SIG-M5 treated with dmso at 0.1 percent for 504 hours (cell line): ENCODE measurements at regions not wholly inside any gene's neighbourhood (a gene's known extent, or its start where the extent isn't known, plus 50 kb on each side); places are given as distances from the start of the nearest gene placed in this dataset.

Source experiments
- DNase-seq: peaks from one replicate; lab custom pipeline; 2025; ENCODE audit not compliant: unreplicated experiment; lab: John Stamatoyannopoulos, UW

DNA sequence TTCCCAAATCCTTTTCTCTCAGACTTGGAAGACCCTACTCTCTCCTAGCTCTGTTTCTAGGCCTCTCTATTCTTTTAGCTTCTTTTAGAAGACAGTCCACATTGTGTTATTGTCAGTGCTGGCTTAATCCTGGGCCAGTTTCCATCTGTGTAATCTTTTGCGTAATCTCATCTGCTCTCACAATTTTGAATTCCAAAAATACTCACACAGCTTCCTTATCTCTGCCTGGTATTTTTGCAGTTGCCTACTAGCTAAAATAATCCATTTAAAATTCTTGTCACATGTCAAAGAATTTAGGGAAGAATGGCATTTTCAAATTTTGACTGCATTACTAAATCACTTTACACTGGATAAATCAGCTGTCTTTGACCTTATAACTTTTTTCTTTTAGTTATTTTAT is 200.6 kb upstream of the MEX3C start:
- DNase-seq, result peak; percentile 70

DNA sequence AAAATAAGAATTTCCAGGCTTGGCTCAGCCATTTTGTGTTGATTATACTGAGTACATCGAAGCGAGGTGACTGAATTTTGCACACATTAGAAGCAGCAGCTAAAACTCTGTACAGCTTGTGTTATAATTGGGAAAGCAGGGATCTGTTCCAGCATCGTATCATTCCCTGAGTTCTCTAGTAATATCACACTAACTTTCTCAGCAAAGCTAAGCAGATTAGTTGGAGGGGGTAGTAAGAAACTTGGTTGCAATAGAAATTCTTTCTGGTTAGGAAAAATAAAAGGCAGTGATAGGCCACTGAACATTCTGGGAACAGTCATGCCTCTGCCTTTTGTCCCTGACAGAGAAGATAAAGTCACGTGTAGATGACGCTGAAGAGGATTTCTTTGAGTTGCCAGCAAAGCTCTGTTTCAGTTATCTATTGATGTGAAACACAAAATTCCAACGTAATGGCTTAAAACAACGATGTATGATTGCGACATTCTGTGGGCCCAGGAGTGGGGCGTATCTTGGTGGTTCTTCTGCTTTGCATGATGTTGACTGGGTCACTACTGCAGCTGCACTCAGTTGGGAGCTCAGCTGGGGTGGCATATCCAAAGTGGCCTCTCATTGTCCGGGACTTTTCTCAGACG is 202.1 kb upstream of the MEX3C start:
- DNase-seq, result no peak

DNA sequence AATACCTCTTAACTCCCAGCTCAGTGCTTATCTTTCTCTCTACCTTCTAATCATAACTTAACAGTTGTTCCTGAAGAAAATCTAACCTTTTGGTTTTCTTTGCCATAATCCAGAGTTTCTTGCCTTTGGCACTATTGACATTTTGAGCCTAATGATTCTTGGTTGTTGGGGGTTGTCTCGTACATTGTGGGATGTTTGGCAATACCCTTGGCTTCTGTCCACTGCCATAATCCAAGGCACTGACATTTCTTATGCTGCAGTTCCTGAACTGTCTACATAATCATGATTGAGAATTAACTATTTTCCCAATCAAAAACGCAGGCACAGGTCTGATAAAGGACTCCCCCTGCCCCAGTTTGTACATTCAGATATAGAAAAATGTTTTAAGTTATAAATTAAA is 203.2 kb upstream of the MEX3C start:
- no peak for DNase-seq

DNA sequence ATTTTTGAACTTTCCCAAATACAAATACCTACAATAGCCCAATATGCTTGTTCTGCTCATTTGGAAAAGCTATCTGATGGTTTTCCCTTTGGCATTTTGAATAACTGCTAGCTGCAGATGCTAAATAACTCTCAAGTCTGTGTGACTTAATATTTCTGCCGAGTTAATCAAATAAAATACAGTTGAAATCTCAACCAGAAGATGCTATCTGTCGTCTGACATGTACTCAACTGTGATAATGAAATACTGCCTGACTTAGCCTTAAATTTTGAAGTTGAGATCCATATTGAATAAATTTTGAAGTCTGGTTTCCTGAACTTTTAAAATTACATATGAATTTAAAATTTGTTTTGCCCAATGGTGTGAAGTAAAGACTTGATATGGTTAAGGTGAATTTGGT is 204.4 kb upstream of the MEX3C start:
- no peak for DNase-seq

DNA sequence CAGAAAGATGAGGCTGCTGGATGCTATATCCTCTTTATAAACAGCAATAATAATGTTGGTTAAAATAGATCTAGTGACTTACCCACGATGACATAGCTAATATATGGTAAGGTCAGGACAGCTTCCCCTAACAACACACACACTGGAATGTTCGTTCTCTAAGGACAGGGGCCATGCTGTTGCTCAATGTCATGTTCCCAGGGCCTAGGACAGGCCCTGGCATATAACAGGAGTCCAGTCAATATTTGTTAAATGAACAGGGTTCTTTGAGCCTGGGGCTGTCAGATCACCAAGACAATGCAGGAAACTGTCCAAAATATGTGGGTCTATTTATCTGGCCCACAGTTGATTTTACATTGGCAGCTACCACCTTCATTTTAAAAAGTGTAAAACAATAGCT is 207.1 kb upstream of the MEX3C start:
- no peak for DNase-seq

DNA sequence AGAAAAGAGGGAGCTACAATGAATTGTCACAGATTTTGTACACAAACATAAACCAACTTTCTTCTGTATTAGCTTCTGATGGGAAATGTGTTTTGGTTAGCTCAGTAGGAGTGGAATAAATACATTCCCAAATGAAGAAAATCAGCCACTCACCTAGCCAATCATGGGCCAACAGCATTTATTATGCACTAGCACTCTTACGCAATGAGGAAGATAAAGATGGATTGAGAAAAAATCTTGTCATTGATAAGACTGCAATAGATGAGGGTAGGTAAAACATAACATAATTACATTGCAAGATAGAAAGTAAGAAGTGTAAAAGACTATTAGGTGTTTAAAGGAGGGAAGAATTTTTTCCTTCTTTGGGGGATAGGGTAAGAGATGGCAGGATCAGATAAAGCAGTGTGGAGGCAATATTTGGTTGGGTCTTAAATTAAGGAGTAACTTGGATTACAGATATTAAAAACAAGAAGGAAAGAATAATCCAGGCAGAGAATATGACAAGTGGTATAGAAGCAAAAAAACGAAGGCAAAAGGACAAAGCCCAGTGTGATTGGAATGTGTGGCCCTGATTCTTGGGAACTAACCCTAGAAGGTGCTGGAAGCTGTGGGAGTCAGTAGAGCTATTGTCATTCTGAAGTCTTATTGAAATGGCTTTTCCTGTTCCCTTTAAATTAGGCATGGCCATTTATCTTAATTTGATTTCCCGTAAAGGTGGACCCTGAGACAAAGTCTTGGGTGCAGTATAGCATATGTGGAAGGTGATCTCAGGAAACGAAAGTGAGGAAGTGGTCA is 208.4 kb upstream of the MEX3C start:
- DNase-seq, result no peak

DNA sequence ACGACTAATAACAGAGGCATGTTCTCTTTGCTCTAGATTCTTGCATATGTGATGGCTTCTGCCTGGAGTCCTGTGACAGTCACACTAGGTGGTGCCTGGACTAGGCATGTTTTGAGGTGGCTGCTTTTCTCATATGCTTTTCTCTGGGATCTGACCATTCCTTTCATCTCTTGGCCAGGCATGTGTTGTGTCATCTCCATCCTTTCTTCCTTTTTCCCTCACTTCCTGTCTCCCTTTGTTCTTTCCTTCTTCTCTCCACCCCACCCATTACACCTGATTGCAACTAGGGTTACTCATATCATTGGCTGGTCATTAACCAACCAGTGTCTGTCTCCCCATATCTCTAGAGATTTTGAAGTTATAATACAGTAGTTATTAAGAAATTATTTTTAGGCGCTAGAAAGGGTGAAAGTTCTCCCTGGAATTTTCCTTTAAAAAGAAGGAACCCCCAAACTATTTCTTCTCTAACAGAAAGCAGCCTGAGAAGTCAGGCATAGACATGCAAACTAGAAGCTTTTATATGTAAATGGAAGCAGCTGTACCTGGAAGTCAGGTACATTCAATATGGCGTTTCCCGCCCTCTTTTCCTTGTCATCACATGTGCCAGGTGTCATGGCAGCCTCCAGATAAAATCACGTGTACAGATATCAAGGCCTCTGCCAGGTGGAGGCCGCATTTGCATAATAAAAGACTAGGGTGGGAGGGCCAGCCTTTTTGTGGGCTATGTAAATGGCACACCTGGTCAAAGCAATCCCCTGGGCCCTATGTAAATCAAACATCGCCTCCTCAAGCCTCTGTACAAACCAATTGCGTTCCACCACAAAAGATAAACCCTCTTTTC is 220.4 kb upstream of the MEX3C start:
- no peak for DNase-seq

DNA sequence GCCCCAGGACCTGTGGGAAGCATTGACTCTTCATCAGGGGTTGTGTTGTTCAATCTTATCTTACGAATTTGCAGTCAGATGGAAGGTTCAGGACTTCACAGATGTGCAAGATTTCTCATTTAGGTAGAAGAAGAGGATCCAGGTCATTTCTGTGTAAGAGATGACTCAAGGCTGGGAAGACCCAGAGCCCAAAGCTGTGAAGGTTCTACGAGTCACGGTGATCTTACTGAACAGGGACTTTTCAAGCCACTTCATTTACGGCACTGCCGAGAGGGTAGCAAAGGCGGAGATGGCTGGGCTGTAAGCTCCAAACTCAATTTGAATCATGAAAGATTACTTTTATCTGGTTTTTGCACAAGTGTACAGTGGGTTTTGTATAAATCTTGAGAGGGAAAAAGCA is 228.0 kb upstream of the MEX3C start:
- DNase-seq, result no peak

DNA sequence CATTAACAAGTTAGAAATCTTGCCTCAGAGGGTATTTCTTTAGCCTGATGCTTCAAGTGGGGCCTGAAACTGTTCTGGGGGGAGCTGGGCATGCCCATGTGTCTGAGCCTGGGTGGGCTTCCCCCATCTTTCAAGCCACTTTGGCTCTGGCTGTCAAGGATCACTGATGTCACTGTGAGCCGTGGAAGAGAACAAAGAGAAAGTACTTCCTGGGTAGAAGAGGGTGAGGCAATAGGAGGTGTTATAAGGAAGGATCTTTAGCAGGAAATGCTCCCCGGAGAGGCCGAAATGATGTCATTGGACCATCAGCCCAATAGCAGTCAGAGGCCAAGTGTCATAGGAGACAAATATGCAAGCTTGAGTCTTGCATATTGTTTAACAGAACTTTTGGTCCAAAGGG is 228.4 kb upstream of the MEX3C start:
- no peak for DNase-seq

DNA sequence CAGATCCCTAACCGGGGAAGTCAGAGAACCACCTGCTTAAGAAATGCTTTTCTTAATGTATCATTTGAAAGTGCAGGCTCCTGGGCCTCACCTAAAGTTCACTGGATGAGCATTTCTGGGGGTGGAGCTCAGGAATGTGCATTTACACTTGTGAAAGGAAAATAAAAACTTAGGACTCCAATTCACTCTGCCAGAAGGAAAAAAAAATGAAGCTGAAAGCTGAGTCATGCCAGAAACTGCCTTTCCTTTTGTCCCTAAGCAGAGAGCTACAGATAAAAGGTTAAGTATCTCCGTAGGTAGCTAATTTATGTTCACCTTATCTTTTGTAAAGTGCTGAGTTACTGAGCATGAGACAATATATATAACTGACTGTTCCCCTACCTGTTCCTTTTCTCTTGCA is 229.5 kb upstream of the MEX3C start:
- DNase-seq, result no peak

DNA sequence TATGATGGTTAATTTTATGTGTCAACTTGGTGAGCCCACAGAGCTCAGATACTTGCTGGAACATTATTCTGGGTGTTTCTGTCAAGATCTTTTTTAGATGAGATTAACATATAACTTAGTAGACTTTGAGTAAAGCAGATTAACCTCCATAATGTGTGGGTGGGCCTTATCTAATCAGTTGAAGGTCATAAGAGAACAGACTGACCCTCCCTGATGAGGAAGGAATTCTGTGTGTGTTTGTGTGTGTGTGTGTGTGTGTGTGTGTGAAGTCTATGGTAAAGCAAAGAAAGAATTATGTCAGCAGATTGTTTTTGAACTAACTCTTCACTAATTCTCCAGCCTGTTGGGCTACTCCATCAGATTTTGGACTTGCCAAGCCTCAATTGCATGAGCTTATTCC is 232.2 kb upstream of the MEX3C start:
- no peak for DNase-seq

DNA sequence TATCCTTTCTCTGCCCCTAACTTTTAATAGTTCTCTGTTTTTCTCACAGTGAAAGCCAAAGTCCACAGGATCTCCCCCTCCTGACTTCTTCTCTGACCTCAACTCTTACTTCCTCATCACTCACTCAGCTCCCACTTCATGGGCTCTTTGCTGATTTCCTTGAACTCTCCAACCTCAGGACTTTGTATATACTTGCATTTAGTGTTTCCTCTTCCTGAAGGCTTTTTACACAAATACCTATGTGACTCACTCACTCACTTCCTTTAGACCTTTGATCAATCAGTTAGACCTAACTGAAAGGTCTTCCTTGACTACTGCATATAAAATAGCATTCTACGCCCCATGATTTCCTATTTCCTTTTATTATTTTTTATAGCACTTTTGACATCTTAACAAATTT is 233.1 kb upstream of the MEX3C start:
- no peak for DNase-seq

DNA sequence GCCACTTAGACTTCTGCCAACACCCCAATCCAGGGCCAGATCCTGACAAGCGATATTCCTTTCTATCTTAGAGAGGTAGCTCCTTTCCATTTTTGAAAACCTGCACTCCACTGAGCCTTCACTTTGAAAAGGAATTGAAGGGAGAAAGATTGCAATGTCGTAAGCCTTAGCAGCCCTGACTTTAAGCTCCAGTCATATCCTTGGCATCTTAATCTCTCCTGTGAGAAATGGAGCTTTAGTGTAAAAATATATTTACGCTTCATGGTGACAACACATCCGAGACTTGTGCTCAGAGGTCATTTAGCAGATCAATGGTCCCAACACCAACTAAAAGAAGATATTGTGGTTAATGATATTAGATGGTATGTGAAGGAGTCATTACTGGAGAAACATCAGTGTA is 235.8 kb upstream of the MEX3C start:
- DNase-seq, result no peak

DNA sequence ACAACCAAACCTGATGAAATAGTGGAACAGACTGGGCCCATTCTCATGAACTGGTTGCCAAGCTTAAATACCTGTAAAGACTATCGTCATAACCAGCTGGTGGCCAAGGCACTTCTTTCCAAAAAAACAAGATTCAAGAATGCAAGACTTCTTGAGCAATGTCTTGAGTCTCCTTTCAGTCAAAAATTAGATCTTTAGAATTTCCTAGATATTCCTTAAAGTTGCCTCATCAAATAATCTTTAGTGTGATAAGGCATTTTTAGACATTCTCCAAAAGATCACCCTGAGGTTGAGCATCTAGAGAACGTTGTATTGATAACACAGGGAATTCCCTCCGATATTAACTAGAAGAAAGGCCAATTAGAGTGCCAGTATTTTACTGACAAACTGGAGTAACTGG is 236.4 kb upstream of the MEX3C start:
- no peak for DNase-seq

DNA sequence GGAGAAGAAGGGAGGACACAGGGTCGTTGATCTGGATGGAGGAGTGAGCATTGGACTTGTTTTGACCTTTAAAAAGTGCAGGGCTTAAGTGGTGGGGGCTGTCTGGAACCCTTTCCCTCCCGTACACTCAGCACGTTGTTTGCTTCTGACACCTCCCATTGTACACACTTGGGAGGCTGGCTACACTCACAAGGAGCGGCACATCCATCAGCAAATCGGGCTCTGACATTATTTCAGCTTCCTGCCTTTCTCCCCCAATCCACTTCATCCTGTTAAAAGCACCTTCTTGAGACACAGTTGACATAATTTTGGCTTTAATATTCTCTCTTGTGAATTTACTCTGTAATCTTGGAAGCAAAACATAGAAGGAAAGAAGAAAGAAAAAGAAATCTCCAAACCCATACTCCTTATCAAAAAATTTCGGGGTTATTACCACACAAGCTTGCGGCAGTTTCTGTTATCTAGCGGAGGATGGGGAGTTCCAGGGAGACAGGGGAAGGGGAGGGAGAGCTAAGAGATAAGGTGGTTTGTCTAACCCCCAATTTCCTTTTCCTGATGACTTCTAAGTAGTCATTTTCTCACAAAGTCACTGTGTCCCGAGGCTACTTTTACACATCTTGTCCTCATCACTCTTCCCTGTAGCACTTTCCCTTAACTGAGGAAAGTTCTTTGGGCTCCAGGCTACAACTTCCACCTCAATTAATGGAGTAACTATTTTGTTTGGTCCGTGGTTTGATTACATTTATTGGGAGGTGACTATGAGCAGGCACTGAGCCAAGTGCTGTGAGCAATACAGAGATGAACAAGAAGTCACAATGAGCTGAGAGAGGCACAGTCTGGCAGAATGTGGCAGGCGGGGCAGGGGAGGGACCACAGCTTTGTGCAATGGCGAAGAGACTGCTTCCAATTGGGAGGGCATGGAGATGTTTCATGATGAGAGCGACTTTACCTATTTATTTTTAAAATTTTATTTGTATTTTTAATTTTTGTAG is 240.1 kb upstream of the MEX3C start:
- no peak for DNase-seq

DNA sequence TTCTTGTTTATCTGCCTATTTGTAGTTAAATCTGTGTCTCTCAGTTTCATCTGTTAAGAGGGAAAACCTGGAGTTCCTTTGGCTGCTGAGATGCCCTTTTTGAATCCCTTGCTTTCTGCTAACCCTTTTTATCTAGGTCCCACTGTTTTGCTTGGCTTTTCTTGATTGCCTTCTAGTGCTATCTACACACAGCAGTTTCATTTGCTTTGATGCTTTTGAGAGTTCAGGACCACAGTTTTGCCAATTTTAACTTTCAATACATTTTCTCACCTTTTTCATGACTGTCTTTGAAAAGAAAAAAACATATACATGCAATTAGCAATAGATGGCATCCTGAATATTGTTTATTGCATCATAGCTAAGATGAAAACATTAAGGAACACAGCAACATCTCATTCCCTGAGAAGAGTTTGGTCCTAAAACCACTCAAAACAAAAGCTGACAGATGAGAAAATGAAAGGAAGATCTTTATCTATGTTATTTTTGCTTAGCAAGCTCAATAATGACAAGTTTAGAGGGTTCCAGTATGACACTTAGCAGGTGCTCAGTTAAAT is 241.4 kb upstream of the MEX3C start:
- no peak for DNase-seq

DNA sequence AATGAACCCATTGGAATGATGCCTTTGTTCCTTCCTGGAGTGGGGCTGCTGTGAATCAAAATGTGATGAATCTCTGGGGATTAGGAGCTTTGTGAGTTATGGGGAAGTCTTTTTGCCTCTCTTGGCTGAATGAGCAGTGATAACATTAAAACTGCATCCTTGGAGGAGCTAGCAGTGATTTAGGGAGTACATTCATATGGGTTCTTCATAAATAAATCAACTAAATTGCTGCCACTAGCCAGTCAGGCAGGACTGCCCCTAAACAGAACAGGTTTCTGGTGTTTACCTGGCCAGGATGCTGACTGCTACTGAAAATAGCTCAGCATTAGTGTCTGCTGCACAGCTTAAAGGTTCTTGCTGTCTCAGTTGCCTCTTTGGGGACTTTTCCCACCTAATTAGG is 244.5 kb upstream of the MEX3C start:
- DNase-seq, result no peak

DNA sequence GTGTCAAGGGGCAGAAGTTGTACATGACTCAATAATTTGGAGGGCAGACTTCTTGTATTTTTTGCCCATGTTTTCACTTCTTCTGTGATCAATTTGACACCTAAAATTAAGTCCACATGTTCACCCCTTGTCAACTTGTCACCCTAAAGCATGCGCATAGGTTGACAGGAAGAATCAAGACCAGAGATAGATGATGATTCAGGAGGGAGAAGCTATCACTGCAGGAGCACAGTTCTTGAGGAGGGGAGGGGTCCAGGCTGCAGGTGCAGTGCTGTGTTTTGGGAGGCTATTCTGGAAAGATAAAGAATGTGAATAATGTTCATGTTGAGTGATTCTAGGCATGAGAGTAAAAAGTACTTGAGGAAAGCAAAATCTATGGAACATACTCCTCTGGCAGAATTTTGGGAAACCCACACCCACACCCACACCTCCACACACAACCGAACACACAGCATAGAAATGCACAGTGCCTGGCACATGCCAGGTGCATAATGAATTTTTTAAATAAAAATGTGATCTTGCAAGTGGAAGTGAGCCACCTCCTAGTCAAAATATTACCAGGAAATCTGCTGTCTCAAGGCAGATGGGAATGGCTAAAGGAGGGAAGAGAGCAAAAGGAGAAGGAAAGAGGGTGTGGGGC is 249.2 kb upstream of the MEX3C start:
- DNase-seq, result no peak

DNA sequence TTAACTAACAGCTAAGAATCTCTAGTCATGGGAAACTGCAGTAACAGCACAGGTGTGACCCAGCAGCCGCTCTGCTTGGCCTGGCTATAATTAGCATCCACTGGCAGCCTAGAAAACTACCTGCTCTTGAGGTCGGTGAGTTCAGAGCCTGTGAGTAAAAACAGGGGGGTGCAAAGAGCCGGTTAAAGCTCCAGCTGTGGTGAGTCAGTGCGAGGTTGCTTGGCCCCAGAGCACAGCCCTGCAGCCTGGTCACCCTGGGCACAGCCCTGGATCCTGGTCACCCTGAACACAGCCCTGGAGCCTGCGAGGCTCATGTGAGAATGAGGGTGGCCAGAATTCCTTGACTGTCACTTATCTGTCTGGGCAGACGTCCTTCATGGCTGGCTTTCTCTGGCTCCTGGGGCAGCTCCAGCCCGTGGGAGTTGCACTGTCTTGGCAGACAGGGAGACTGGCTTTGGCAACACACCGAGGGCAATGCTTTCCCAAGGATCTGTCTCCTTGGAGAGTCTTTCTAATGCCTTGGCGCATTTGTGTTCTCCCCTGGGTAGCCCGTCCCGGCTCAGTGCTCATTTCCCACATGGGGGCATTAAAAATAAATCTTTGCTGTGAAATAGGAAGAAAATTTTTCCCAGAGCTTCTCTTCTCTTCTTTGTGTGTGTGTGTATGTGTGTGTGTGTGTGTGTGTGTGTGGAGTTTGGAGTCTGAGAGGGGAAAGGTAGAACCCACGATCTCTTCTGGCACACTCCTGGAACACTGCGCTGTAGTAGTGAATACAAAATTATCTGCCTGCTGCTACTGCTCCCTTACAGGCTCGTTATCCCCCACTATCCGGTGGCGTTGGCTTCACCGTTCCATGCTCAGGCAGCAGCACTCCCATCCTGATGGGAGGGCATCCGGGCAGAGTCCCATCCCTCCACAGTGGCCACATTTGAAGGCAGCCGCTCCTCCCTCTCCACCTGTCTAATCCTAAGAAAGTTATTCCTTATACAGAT is 250.2 kb upstream of the MEX3C start:
- DNase-seq, result no peak
